Sigmoid colon (tissue), 4 donors: ENCODE measurements at regions not wholly inside any gene's neighbourhood (a gene's known extent, or its start where the extent isn't known, plus 50 kb on each side); places are given as distances from the start of the nearest gene placed in this dataset.

ENCODE experiments used
- POLR2A ChIP-seq, 2 donors: fragments of 450-650 bp; IDR thresholded peaks; one replicate each; pipeline ENCODE4 v1.6.1; 2016; ENCODE audit warnings: antibody characterized with exemption in 2 of 2, mild to moderate bottlenecking in 2 of 2, moderate library complexity in 2 of 2
- POLR2AphosphoS5 ChIP-seq, 4 donors: sonication (generic); formaldehyde crosslinking; IDR thresholded peaks; one replicate each; pipeline ENCODE4 v1.6.1; 2017; ENCODE audit warnings: antibody characterized with exemption in 4 of 4

DNA sequence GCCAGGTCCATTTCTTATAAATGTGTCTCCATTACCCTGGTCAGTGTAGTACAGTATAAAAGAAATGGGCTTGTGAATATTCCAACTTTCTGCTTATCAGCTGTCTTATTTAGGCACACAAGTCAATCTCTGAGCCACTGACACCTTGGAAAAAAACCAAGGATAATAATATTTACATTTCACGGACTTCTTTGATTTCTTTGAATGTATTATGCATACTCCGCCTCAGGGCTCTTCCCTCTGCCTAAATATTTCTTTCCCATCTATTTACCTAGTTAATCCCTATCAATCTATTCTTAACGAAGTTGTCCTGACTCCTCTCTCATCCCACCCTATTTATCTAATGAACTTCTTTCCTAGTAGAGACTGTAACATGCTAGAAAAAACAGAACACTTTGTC lies 253.8 kb downstream of the CRPPA start:
- TF ChIP-seq POLR2AphosphoS5 (IDR thresholded peaks at IDR 0.05) (no peak), POLR2A (IDR thresholded peaks at IDR 0.05) (no peak)
